H1 (cell line): ENCODE measurements at regions not wholly inside any gene's neighbourhood (a gene's known extent, or its start where the extent isn't known, plus 50 kb on each side); places are given as distances from the start of the nearest gene placed in this dataset.

Experiments
- CHD7 ChIP-seq: fragments of 300-600 bp; sonication (generic); IDR thresholded peaks from 2 replicates; pipeline ENCODE4 v1.7.1; 2012; ENCODE audit warnings: low read length, moderate library complexity, mild to moderate bottlenecking, inconsistent platforms; ENCODE audit not compliant: insufficient replicate concordance
- EP300 ChIP-seq, 2 experiments: IDR thresholded peaks; 1 replicate in 1 of 2; 2 replicates in 1 of 2; pipeline ENCODE4 v1.6.1; 2011 to 2012; ENCODE audit warnings: low read depth in 2 of 2, low read length in 2 of 2, mild to moderate bottlenecking in 2 of 2, borderline replicate concordance in 1 of 2, inconsistent platforms in 1 of 2, moderate library complexity in 1 of 2

- no peak for TF ChIP-seq EP300 (IDR thresholded peaks at IDR 0.05; ENCODE audit: borderline replicate concordance in 1 of 2, low read depth in 2 of 2, low read length in 2 of 2)
- TF ChIP-seq CHD7 = no peak
Observed at GRCh38 chr2:83388804-83389203, 1070.3 kb downstream of the SUCLG1 start (continued).
